ENCODE measurements at regions not wholly inside any gene's neighbourhood (a gene's known extent, or its start where the extent isn't known, plus 50 kb on each side); places are given as distances from the start of the nearest gene placed in this dataset.

GRCh38 chr15:69631978-69632377, 179.4 kb downstream of the RPLP1 start:
- ATAC-seq (ENCODE audit: low FRiP score), result no peak
- DNase-seq (ENCODE audit: low spot score), result no peak
- no peak for TF ChIP-seq CTCF (IDR thresholded peaks at IDR 0.05)

GRCh38 chr15:69634860-69635259, 182.2 kb downstream of the RPLP1 start:
- no peak for TF ChIP-seq CTCF (IDR thresholded peaks at IDR 0.05)
- no peak for DNase-seq (ENCODE audit: low spot score)
- ATAC-seq (ENCODE audit: low FRiP score), result no peak

- DNase-seq (ENCODE audit: low spot score) (no peak), ATAC-seq (ENCODE audit: low FRiP score) (no peak)
- TF ChIP-seq CTCF (IDR thresholded peaks at IDR 0.05), result no peak
Measured at GRCh38 chr15:69636169-69636915, 183.7 kb downstream of the RPLP1 start.

GRCh38 chr15:69637818-69638217, 185.2 kb downstream of the RPLP1 start:
- TF ChIP-seq CTCF (IDR thresholded peaks at IDR 0.05), result no peak
- ATAC-seq (ENCODE audit: low FRiP score) (no peak), DNase-seq (ENCODE audit: low spot score) (no peak)

- no peak for TF ChIP-seq CTCF (IDR thresholded peaks at IDR 0.05)
- no peak for ATAC-seq (ENCODE audit: low FRiP score)
- DNase-seq (ENCODE audit: low spot score), result no peak
Measured at GRCh38 chr15:69643476-69643875, 190.9 kb downstream of the RPLP1 start.

- no peak for TF ChIP-seq CTCF (IDR thresholded peaks at IDR 0.05)
- ATAC-seq (ENCODE audit: low FRiP score), result no peak
- DNase-seq (ENCODE audit: low spot score), result no peak
Measured at GRCh38 chr15:69643971-69644370, 191.4 kb downstream of the RPLP1 start.

GRCh38 chr15:69644876-69645275, 192.3 kb downstream of the RPLP1 start:
- no peak for ATAC-seq (ENCODE audit: low FRiP score)
- TF ChIP-seq CTCF (IDR thresholded peaks at IDR 0.05), result no peak
- DNase-seq (ENCODE audit: low spot score), result no peak
